NCI-H2227 treated with DMSO at 0.1 percent for 48 hours (cell line): ENCODE measurements at regions not wholly inside any gene's neighbourhood (a gene's known extent, or its start where the extent isn't known, plus 50 kb on each side); places are given as distances from the start of the nearest gene placed in this dataset.
"Not testable (repeated sequence)": the region's sequence is repeated elsewhere in the genome, so short reads cannot be mapped to it uniquely, and the experiment has no call there.

Source experiments
- DNase-seq: peaks from one replicate; lab custom pipeline; 2025; lab: John Stamatoyannopoulos, UW

GRCh38 chr10:33101392-33101787 lies 143.4 kb upstream of the ITGB1 start:
- no peak for DNase-seq

GRCh38 chr10:33100781-33101391 lies 142.9 kb upstream of the ITGB1 start:
- DNase-seq = no peak

- no peak for DNase-seq
These were observed 141.7 kb upstream of the ITGB1 start for GRCh38 chr10:33099748-33100147.

- no peak for DNase-seq
These were observed 141.1 kb upstream of the ITGB1 start for GRCh38 chr10:33098951-33099663.

- DNase-seq = no peak
These were observed 138.1 kb upstream of the ITGB1 start for GRCh38 chr10:33095867-33096815.

- DNase-seq = no peak
These were observed 136.4 kb upstream of the ITGB1 start for GRCh38 chr10:33094263-33095051.

- DNase-seq = no peak
These were observed 135.3 kb upstream of the ITGB1 start for GRCh38 chr10:33093362-33093761.

GRCh38 chr10:33092596-33092995 lies 134.6 kb upstream of the ITGB1 start:
- DNase-seq = no peak

- no peak for DNase-seq
These were observed 133.2 kb upstream of the ITGB1 start for GRCh38 chr10:33091201-33091600.

- no peak for DNase-seq
These were observed 131.0 kb upstream of the ITGB1 start for GRCh38 chr10:33088990-33089389.

GRCh38 chr10:33087922-33088321 lies 129.9 kb upstream of the ITGB1 start:
- no peak for DNase-seq

- no peak for DNase-seq
These were observed 129.1 kb upstream of the ITGB1 start for GRCh38 chr10:33087152-33087551.

- no peak for DNase-seq
These were observed 128.1 kb upstream of the ITGB1 start for GRCh38 chr10:33086100-33086499.

- no peak for DNase-seq
These were observed 127.3 kb upstream of the ITGB1 start for GRCh38 chr10:33085313-33085833.

GRCh38 chr10:33084453-33084852 lies 126.4 kb upstream of the ITGB1 start:
- no peak for DNase-seq

- no peak for DNase-seq
These were observed 124.4 kb upstream of the ITGB1 start for GRCh38 chr10:33082373-33082895.

- not testable (repeated sequence) for DNase-seq
These were observed 122.4 kb upstream of the ITGB1 start for GRCh38 chr10:33080467-33080866.

- no peak for DNase-seq
These were observed 116.4 kb upstream of the ITGB1 start for GRCh38 chr10:33074443-33074842.

- DNase-seq = no peak
These were observed 115.8 kb upstream of the ITGB1 start for GRCh38 chr10:33073641-33074415.

- no peak for DNase-seq
These were observed 113.8 kb upstream of the ITGB1 start for GRCh38 chr10:33071857-33072256.

GRCh38 chr10:33070101-33070500 lies 112.1 kb upstream of the ITGB1 start:
- no peak for DNase-seq
